ENCODE measurements at regions not wholly inside any gene's neighbourhood (a gene's known extent, or its start where the extent isn't known, plus 50 kb on each side); places are given as distances from the start of the nearest gene placed in this dataset.

- TF ChIP-seq CTCF (conservative IDR thresholded peaks at IDR 0.05; ENCODE audit: low read depth, low read length): no peak
- DNase-seq (ENCODE audit: low read depth): no peak
- no peak overlapping the region for H3K4me3 ChIP-seq (ENCODE audit: low read depth, low read length)
Observed at GRCh38 chr3:102664126-102664525, 229.3 kb downstream of the ZPLD1 start.

GRCh38 chr3:102665183-102665582 lies 230.4 kb downstream of the ZPLD1 start:
- H3K4me3 ChIP-seq (ENCODE audit: low read depth, low read length): no peak overlapping the region
- no peak for TF ChIP-seq CTCF (conservative IDR thresholded peaks at IDR 0.05; ENCODE audit: low read depth, low read length)
- no peak for DNase-seq (ENCODE audit: low read depth)

DNA sequence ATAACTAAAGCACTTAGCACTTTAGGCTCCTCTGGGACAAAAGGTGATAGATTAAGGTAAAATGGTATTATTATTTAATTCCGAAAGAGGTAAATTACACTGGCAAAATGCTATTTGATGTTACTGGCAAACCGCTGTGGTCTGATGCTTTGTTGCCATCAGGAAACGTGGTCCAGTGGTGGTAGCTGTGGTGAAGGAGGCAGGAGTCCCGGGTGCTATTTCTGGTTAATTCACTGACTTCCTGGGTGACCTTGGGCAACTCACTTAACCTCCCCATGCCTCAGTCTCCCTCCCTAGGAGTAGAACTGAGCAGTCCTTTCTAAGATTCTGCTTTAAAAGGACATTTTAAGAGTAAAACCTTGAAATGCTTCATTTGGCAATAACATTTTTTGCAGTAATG lies 233.4 kb downstream of the ZPLD1 start:
- H3K4me3 ChIP-seq (ENCODE audit: low read depth, low read length): no peak overlapping the region
- no peak for TF ChIP-seq CTCF (conservative IDR thresholded peaks at IDR 0.05; ENCODE audit: low read depth, low read length)
- no peak for DNase-seq (ENCODE audit: low read depth)

DNA sequence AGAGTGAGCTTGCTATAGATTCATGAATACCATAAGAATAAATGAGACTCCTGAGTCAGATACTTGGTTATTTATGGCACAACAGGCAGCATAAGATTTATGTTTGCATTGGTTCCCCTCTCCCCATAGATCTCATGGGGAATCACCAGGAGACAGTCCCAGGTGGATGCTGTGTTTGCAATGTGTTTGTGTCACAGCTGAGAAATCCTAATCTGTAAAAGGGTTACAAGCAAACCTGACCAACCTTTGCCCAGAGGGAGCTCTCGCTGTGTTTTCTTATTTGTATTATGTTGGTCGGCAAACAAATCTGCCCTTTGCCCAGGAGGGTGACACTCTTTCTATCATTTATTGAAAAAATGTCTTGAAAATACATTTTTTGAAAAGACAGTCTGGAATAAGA lies 236.2 kb downstream of the ZPLD1 start:
- DNase-seq (ENCODE audit: low read depth): no peak
- no peak for TF ChIP-seq CTCF (conservative IDR thresholded peaks at IDR 0.05; ENCODE audit: low read depth, low read length)
- no peak overlapping the region for H3K4me3 ChIP-seq (ENCODE audit: low read depth, low read length)

DNA sequence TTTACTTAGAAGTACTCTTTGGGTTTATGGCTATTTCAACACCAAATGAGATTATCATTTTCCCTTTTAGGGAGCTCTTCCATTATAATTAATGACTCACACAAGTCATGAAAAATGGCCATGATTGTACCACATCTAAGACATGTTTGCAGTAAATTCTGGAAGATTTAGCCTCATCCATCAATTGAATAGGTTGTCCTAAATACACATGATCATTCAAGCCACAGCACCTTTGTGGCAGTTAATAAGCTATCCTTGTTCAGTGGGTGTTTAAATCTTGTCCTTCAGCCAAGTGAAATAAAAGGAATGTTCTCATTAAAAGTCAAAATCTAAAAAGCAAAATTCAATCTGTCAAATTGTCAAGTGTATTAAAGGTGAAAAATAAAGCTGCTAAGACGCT lies 237.5 kb downstream of the ZPLD1 start:
- no peak overlapping the region for H3K4me3 ChIP-seq (ENCODE audit: low read depth, low read length)
- DNase-seq (ENCODE audit: low read depth): no peak
- TF ChIP-seq CTCF (conservative IDR thresholded peaks at IDR 0.05; ENCODE audit: low read depth, low read length): no peak

DNA sequence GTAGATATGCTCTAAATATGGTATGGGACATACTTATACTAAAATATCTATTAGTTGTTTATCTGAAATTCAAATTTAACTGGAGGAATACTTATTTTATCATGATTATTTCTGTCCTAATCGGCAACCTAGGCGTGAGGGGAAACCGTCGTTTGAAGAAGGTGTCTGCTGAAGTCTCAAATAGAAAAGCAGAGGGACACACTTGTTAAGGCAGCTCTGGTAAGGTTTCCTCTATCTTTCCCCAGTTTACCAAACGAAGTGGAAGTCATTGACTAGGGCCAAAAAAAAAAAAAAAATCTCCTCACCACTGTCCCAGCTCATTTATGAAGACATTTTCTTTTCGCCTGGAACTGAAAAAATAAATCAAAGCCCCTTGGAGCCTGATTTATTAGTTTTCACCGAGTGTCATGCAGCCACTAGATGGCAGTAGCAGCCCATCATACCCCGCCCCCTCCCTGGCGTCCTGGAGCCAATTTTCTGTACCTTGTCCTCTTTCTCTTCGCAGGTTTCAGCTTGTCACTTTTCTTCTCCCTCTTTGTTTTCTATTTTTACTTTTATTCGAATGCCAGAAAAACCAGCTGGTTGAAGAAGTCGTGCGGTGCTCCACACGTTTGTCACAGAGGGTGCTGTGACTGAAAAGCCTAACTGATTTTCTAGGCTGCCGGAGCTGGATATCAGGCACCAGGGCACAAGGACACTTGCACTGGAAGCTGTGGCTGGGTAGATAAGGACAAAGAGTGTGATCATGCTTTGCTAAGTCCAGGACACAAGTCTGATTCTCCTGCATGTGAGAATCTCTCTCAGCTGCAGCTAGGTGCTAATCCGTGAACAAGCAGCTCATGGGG lies 238.7 kb downstream of the ZPLD1 start:
- no peak overlapping the region for H3K4me3 ChIP-seq (ENCODE audit: low read depth, low read length)
- peak; percentile 91 for TF ChIP-seq CTCF (conservative IDR thresholded peaks at IDR 0.05; ENCODE audit: low read depth, low read length)
- DNase-seq (ENCODE audit: low read depth): peak; percentile 62

DNA sequence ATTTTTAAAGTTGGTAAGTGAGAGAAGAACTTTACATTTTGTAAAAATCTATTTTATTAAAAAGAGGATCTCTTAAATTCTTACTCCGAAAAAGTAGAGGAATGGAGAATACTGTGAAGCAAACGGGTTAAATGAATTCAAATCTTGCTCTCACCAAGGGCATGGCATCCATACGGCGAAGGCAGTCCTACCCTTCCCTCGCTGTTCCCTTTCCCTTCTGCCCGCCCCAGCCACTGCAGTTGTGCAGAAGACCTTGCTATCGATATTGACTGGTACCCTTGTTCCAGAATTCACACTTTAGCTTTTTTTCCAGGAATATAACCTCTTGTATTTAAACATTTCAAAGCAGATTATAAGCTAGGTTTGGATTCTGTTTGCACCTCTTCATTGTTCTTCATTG lies 239.5 kb downstream of the ZPLD1 start:
- no peak for DNase-seq (ENCODE audit: low read depth)
- no peak overlapping the region for H3K4me3 ChIP-seq (ENCODE audit: low read depth, low read length)
- TF ChIP-seq CTCF (conservative IDR thresholded peaks at IDR 0.05; ENCODE audit: low read depth, low read length): no peak
